ENCODE measurements at regions not wholly inside any gene's neighbourhood (a gene's known extent, or its start where the extent isn't known, plus 50 kb on each side); places are given as distances from the start of the nearest gene placed in this dataset.

DNA sequence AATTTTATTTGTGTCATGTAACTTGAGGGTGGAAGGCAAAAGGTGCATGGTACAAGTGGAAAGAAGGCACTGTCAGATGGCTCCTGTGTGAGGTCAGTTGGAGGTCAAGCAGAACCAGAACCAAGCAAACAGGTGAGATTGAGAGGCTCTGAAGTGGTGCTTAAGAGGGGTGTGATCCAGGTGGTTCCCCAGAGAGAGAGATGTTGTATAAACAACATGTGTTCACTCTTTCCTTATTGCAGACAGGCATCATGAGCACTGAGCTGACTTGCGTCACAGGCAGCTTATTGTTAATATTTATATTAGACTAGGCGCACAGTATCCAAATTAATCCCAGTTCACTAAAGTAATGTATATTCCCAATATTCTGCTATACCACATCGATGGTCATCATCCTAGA is 56.8 kb downstream of the CXCL13 start:
- Histone ChIP-seq H3K36me3 (no peaks in the 10 kb centered on the region), H3K9me3 (no peaks in the 10 kb centered on the region), H3K27ac (no peak overlapping the region), H3K4me3 (no peak overlapping the region), H3K27me3 (no peaks in the 10 kb centered on the region), H3K4me1 (peaks cover 0 to 10% (median 0%) of the 10 kb centered on the region in 4 donors)
- DNase-seq (peak in 1 of 2 donors; percentile 66), ATAC-seq (ENCODE audit: low FRiP score in 2 of 2) (peak in 1 of 2 donors; percentile 78)
- no peak for TF ChIP-seq POLR2A (IDR thresholded peaks at IDR 0.05)
- TF ChIP-seq EP300 (IDR thresholded peaks at IDR 0.05), result peak in 1 of 4 donors; percentile 48
- peak in 1 of 2 donors; percentile 11 for TF ChIP-seq POLR2AphosphoS5 (IDR thresholded peaks at IDR 0.05)
- no peak for TF ChIP-seq CTCF (IDR thresholded peaks at IDR 0.05)
- 73% methylated on average over 3 of the region's 3 CpGs for WGBS, 2 donors
